HG03571 (cell line): ENCODE measurements at regions not wholly inside any gene's neighbourhood (a gene's known extent, or its start where the extent isn't known, plus 50 kb on each side); places are given as distances from the start of the nearest gene placed in this dataset.

Experiments used
- ATAC-seq: cut with Tn5 transposase; IDR thresholded peaks from one replicate; pipeline ENCODE4 v1.9.1; 2021; ENCODE audit not compliant: unreplicated experiment

DNA sequence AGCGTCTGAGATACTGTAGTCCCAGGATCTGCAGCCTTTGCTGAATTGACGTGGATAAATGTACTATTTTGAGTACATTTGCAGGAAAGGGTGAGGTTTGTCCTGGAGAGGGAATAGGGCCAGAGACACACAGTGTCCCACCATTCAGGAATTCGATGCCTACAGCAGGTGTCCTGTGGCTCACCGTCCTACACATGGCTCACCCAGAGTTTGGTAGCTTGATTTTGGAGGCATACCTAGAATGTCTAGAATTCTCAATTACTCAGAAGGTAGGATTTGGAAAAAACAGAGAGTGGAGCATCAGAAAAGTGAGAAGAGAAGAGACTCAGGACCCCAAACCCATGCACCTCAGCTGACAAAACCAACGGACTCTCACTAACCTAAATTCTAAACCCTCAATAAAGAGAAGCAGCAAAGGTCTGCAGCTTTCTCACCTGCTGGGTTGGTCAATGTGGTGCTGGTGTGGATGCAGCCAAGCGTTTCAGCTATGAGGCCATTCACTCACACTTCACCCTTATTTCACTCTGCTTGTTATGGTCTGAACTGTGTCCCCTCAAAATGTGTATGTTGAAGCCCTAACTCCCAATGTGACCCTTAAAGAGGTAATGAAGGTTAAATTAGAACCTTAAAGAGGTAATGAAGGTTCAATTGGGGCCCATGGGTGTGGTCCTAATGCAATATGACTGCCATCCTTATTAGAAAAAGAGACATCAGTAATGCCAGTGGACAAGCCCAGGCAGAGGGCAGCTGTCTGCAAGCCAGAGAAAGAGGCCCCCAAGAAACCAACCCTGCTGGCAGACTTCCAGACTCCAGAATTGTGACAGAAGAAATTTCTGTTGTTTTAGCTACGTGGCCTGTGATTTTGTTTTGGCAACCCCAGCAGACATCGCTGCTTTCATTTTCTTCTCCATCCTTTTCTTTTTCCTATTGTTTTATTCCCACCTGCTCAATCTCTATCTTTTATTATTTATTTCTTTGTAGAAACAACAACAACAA lies 187.8 kb downstream of the SNX19 start:
- no peak for ATAC-seq

DNA sequence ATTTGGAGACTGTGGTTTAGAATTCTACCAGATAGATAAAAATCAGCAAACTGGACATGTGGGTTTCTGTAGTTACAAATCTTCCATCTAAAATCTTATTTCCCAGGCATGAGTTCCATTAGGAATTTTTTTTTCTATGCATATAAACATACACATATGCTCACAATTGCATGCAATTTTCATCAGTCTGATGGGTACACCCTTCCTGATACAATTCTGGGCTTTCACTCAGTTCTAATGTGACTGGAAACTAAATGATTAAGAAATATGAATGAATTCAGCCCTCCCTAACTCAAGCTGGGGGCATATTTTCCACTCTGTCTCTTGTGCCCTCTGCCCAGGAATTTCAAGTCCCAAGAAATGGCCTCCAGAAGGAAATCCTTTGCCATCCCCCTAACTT lies 187.1 kb downstream of the SNX19 start:
- no peak for ATAC-seq

DNA sequence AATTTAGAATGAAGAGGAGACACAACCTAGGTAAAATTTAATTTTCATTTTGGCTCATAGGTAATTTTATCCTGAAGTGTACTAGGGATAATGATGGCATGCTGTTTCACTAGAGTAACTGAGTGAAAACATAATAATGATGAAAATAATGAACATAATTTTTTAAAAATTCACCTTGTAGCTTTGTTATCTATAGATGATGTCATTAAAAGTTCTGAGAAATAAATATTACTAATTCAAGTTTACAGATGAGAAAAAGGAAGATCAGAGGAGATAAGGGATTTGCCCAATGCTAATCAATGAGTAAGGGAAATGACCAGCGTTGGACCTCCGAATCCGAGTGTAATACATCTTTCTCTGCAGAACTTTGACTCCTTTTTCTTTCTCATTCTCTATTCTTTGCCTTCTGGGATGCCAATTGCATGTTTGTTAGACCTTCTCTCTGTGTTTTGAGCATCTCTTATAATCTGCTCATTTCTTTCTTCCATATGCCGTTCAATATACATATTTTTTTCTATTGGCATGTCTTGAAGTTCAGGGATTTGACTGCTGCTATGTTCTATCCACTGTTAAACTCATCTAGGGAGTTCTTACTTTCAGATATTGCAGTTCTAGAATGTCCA lies 186.5 kb downstream of the SNX19 start:
- ATAC-seq = no peak

DNA sequence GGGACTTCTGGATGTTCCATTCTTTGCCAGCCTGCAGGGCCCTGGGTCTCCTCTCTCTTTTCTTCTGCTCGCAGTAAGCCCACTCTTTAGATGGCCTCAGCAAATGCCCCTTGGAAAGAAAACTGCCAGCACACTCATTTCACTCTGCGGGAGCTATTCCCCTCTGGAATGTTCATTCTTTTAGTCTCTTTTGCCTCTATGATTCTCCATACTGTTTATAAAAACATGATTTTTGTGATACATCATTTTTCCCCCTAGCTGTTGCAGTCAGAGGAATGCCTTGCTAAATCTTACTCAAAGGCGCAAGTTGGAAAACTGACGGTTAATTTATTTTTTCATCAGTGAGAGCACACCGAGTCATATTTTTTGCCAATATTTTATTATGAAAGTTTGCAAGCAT lies 184.9 kb downstream of the SNX19 start:
- no peak for ATAC-seq

DNA sequence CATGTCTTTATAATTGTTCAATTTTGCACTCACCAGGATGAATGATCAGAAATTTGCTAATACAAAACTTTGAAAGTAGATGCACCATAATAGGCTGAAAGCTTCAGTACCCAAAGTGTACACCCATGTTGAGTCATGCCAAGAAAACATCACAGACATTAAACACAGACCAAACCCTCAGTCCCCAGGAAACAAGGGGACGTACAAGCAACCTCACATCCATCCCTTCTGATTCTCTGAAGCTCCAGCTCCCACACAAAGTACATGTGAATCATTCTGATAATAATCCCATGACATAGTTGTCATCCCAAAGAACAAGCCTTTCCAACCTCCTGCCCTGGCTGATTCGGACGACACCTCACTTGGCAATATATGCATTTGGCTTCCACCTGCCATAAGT lies 183.8 kb downstream of the SNX19 start:
- ATAC-seq = no peak

DNA sequence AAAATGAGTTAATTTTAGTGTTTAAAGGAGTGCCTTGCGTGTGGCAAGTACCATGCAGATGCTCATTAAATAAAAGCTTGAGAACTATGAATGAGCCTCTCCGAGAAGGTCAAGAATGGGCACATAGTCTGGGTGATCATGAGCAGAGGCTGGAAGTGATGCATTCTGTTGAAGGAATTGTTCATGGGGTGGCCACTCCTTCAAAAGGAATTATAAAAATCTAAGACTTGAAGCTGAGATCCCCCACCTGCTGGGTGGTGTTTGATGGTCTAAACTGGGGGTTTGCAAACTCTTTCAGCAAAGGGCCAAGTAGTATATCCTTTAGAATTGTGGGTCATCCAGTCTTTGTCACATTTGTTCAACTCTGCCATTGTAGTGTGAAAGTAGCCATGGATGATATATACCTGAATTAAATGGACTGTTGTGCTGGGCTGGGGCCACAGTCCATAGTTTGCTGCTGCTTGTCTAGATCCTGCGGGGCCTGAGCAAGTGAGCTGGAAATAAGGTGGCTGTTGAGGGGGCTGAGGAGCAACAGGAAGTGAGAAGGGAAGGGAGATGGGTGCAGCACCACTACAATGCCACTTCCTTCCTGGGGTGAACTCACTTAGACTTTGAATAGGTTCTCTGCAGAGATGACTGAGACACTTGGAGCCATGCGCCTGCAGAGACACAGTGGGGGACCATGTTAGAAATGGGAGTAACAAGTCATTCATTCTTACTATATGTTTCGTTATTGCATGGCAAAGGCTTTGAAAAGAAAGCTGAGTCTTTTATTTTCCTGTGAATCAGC lies 179.0 kb downstream of the SNX19 start:
- no peak for ATAC-seq

DNA sequence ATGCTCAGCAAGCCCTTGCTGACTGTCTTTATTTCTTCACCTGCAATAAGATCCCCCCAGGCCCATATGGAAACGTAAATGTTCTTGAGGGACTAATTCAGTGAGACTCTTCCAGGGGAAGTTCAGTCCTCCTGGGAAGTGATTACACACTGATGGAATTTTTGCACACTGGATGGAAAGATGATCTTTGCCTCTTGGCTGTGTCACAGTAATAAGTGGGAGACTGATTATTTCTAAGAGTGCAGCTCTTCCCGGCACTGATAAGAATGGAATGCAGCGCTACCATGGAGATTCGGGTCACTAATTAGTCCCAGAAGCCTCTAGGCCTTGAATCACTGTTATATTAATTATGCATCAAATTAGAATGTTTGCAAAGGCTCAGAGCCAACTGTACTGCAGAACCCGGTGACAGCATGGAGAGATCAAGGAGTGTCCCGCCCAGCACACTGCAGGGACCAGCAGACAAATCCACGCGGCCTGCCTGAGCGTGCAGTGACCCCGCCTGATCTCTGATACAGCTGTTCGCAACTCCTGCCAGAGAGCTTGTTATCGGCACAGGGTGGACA lies 178.3 kb downstream of the SNX19 start:
- ATAC-seq = no peak

DNA sequence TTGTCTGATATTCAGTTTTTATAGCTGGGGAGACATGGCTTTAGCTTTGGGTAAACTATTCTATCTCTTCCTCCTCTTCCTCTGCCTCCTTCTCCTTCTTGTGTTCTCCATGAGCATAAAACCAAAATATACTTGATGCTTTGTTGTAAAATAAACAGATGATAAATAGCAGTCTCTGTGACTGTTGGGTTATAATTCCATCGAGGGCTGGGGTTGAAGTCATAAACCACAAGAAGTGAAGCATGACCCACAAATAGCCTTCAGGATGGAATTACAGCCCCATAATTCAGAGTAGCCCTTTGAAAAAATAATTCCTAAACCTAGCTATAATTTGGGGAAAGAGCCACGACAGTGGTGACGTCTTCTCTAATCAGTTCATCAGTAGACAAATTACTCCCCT lies 177.7 kb downstream of the SNX19 start:
- ATAC-seq = no peak

DNA sequence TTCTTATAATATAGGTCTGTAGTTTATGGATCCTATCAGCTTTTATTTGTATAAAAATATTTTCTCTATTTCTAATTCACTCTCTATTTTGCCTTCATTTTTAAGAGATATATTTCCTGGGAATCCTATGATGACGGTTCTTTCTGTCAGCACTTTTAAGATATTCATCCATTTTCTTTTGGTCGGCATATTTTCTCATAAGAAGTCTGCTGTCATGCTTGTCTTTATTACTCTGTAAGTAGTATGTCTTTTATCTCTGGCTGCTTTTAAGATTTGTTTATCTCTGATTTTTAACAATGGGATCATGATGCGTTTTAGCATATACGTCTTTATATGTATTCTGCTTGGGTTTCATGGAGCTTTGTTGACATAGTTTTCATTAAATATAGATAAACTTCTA lies 175.5 kb downstream of the SNX19 start:
- ATAC-seq = no peak

DNA sequence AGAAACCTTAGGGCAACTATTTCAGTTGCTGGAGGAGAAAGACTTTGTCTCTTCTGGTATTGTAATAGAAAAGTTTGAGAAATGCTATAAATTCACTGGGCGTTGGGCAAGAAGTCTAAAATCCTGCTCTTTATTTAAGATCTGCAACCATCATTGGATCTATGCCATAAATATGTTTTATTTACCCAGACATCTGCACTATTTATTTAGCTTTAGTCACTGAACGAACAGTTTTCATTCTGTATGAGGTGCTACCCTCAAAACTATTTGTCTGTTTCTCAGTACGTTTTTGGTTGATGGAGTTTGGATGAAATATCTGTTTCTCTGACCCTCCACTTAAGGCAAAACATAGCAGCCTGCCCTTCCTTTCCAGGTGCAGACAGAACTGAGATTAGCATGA lies 171.5 kb downstream of the SNX19 start:
- no peak for ATAC-seq

DNA sequence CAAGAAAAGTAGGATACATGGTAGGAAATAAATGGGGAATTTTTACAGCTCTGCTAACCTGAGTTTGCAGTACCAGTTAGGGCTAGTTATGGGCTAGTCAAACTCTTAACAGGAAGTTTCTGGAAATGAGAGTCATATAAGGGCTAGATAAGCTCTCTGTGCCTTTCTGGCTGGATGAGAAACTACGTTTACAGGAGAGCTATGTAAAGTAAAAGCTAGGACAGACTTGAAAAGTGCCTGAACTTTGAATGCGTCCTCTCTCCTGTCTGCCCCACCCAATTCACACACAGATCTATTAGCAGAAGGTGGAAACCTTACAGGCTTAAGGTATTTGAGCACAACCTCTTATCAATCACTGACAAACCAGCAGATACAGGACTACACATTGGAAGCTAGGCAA lies 167.1 kb downstream of the SNX19 start:
- ATAC-seq = no peak

DNA sequence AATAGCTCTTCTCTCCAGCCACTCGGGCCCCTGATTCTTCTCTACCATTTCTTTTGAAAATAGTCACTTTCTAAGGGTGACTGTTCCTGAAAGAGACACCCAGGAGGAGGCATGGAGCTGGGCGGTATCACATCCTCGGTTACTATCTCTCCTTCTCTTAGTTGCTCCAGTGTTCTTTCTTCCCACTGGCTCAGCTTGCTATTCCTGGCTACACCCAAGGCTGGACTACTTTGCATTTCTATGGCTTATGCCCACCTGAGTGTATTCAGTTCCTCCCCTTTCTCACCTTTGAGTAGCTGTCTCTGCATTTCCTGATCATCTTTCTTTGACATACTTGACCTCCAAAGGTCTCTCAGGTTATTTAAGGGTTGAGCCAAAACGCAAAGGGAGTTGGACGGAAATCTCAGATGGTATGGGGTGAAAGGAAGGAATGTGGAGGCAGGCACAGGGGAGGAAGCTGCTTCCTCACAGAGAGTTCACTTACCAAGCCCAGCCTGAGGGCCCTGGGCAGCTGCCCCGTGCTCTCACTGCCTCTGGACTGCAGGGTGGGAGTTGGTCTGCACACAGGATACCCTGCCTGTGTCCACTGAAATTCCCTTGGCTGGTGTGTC lies 155.7 kb downstream of the SNX19 start:
- no peak for ATAC-seq

DNA sequence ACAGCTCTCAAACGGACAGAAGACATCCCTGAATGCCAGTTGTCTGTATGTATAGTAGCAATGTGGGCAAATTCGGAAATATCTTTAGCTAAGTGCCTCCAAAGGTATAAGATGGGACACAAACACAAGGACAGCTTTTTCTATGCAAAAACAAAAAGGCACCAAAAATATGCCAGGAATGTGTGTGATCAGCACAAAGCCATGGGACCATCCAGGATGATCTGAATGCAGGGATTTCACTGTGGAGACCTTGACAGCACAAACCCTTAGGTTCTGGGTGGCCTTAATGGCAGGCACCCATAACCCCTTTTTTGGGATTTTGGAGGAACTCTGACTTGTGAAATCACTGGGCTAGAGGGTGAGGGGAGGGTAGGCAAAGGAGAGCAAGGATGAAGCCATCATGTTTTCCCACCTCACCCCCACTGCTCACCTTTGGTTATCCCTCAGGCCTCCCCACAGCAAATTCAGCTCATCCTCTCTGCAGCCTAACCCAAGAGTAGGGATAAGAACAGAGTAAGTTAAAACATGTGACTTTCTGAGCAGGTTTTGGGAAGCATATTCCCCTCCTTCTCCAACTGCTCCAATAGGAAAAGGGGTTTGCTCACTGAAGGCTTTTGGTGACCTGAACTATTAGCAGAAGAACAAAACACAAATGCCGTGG lies 154.6 kb downstream of the SNX19 start:
- ATAC-seq = no peak

DNA sequence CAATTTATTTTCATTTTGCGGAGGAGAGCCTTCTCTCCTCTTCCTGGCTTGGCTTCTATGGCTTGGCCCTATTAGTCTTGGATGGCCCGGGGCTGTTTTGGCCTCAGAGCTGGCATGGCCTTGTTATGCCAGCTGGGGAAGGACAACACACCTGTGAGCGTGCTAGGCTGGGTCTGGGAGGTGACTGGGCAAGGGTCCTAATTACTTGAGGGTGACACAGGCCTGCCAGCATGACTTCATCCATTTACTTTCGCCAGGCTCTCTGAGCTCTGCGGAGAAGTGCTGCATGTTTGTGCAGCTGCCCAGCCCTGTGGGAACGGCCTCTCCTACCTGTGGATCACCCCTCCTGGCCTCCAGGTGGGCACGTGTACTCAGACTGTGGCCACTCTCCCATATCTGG lies 153.6 kb downstream of the SNX19 start:
- ATAC-seq = no peak

DNA sequence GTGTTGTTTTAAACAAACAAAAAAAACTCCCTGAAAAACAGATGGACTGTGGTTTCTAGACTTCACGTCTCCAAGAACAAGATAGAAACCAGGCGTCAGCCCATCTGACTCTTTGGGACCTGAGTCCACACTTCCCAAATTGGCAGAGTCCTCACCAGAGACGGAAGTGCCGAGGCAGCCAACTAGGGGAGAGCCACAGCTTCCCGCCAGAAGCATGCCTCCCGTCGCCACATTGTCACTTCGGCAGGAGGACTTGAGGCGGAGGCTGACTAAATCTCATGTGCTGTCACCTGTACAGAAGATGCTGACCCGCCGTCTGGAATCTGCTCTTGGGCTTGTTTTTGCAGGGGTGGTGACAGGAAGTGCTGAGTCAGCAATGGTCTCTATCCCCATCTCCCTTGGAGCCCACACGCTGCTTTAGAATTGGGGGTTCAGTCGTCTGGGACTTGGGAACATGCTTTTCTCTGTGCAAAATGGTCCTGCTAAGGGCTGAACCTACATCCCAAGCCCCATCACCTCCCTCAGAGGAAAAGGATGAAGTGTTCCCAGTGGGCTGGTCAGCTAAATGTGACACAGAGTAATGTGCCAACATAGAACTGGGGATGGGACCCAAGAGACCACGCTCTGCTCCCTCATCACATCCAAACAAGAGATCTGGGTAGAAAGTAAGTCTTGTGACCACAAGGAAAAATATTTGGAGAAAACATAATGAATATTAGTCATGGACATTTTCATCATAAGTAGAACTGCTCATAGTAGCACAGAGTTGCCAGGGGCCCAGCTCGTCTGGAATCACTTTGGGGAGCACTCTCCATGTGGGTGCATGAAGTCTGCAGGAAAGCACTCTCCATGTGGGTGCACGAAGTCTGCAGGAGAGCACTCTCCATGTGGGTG lies 152.9 kb downstream of the SNX19 start:
- ATAC-seq = no peak

DNA sequence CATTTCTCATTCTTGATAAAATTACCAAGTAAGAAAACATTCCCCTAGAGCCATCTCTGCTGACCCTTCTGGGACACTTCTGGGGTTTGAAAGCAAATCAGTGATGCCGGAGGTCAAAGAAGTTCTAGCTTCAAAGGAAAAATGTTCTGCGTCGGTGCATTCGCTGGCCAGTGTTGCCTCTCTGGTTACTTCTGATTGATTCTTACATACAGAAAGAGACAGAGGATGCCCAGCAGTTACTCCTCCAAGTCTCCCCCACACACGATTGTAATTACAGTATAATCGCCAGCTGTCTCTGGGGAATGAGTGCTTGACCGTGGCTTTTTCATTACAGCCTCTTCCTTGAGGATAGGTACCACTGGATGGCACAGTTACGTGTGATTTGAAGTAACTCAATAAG lies 150.9 kb downstream of the SNX19 start:
- no peak for ATAC-seq

DNA sequence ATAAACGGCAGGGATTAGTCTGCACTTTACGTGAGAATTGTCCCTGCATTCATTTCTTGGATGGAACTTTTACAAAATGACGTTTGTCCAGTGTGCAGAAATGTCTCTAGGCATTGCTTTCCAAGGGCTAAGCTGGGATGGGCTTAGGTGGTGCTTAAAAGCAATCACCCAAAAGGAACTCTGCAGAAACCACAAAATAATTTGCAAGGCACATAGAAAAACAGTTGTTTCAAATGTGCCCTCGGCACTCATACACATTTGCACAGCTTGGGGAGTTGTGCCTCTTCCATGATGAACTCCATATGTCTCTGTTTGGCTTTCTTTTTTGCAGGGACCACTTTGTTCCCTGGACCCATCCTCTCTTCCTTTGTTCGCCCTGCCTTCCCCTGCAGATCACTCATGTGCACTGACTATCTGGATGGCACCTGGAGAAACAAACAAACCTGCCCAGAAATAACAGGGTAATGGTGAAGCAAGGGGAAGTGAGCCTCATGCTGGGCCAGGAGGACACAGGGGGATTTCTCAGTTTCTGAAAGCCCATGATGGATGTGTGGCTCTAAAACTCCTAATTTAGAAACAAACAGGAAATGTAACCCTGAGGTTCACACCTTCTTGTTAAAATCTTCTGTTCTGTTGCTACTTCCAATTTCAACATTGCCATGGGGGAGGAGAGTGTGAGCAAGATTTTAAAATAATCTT lies 150.2 kb downstream of the SNX19 start:
- ATAC-seq = peak; percentile 59

DNA sequence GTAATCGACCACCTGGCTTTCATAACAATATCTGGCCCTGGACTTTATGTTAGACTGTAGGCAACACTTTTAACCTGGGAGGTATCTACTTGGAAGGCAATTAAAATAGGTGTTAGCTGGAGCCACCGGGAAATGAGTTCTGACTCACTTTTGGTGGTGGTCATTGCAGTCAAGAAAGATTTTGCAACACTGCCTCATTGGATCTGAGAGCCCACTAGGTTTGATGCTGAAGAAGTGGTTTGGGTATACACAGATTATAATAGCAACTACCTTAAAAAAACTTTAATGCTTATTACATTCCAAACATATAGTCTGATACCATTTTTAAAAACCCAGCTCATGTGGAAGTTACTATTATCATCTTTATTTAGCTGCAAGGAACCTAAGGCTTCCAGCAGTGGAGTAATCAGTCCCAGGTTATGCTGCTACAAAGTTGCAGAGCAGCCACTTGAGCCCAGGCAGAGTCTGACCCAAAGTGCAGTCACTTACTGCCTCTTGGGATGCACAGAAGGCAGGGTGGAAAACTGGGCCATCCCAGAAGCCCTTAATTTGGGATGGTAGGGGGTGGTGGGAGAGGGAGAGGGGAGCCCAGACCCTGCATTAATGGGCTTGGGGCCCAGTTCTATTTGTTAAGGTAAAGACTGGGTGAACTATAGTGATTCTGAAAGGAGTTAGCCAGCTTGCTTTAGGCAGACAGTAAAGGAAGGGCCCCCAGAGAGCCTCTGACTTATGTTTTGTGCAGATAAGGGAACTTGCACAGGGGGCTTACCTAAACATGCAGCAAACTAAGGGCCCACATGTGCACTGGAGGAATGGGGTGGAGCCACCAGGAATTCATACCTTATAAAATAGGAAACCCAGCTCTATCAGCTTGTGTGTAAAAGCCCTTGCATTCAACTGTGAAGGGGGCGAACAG lies 149.4 kb downstream of the SNX19 start:
- no peak for ATAC-seq
